ENCODE measurements at regions not wholly inside any gene's neighbourhood (a gene's known extent, or its start where the extent isn't known, plus 50 kb on each side); places are given as distances from the start of the nearest gene placed in this dataset.

GRCh38 chr6:115411756-115412155, 648.9 kb downstream of the FRK start:
- no peak overlapping the region for H3K14ac ChIP-seq (ENCODE audit: low read length)
- no peak overlapping the region for H2AK5ac ChIP-seq (ENCODE audit: low read length)
- H4K12ac ChIP-seq (ENCODE audit: low read depth, low read length) = no peak overlapping the region
- no peaks in the 10 kb centered on the region for H3K9me3 ChIP-seq (ENCODE audit: insufficient read depth, low read depth, low read length)
- no peak overlapping the region for H3K4ac ChIP-seq (ENCODE audit: low read depth, low read length)
- no peak overlapping the region for H2BK120ac ChIP-seq (ENCODE audit: insufficient read depth, low read length, poor library complexity)
- no peak for DNase-seq
- no peaks in the 10 kb centered on the region for H3K79me1 ChIP-seq (ENCODE audit: low read length)
- no peaks in the 10 kb centered on the region for H3K79me2 ChIP-seq (ENCODE audit: control insufficient read depth, insufficient read depth, low read length, poor library complexity)
- H4K8ac ChIP-seq (ENCODE audit: low read depth, low read length) = no peak overlapping the region
- H3K27me3 ChIP-seq (ENCODE audit: insufficient read depth, low read length) = no peaks in the 10 kb centered on the region
- no peak overlapping the region for H2BK5ac ChIP-seq (ENCODE audit: low read depth, low read length, poor library complexity)
- H4K91ac ChIP-seq (ENCODE audit: low read depth, low read length) = no peak overlapping the region
- no peaks in the 10 kb centered on the region for H3K4me1 ChIP-seq (ENCODE audit: control insufficient read depth in 1 of 2, insufficient read depth in 2 of 2, low read length in 2 of 2)
- no peak overlapping the region for H2BK12ac ChIP-seq (ENCODE audit: low read length)
- H3K4me2 ChIP-seq (ENCODE audit: low read length) = no peak overlapping the region
- WGBS (ENCODE audit: extremely low coverage, insufficient coverage, insufficient read length) = no CpG with 5 or more reads among the region's 2 CpGs
- no peak overlapping the region for H2AFZ ChIP-seq (ENCODE audit: insufficient read depth, low read length, poor library complexity)
- no peak overlapping the region for H3K18ac ChIP-seq (ENCODE audit: low read length)
- no peak overlapping the region for H3K23ac ChIP-seq (ENCODE audit: low read length)
- no peaks in the 10 kb centered on the region for H3K36me3 ChIP-seq (ENCODE audit: control insufficient read depth in 1 of 2, insufficient read depth in 2 of 2, low read length in 2 of 2)
- H3K9ac ChIP-seq (ENCODE audit: low read length) = no peak overlapping the region
- H3K27ac ChIP-seq (ENCODE audit: low read depth, low read length) = no peak overlapping the region
- no peak overlapping the region for H3K4me3 ChIP-seq (ENCODE audit: low read depth, low read length)

GRCh38 chr6:115404446-115404845, 656.2 kb downstream of the FRK start:
- no peaks in the 10 kb centered on the region for H3K79me2 ChIP-seq (ENCODE audit: control insufficient read depth, insufficient read depth, low read length, poor library complexity)
- H4K12ac ChIP-seq (ENCODE audit: low read depth, low read length) = no peak overlapping the region
- H2AK5ac ChIP-seq (ENCODE audit: low read length) = no peak overlapping the region
- no peaks in the 10 kb centered on the region for H3K9me3 ChIP-seq (ENCODE audit: insufficient read depth, low read depth, low read length)
- H2BK12ac ChIP-seq (ENCODE audit: low read length) = no peak overlapping the region
- H3K79me1 ChIP-seq (ENCODE audit: low read length) = no peaks in the 10 kb centered on the region
- H3K14ac ChIP-seq (ENCODE audit: low read length) = no peak overlapping the region
- no peaks in the 10 kb centered on the region for H3K4me1 ChIP-seq (ENCODE audit: control insufficient read depth in 1 of 2, insufficient read depth in 2 of 2, low read length in 2 of 2)
- no peak overlapping the region for H3K18ac ChIP-seq (ENCODE audit: low read length)
- H3K9ac ChIP-seq (ENCODE audit: low read length) = no peak overlapping the region
- H3K23ac ChIP-seq (ENCODE audit: low read length) = no peak overlapping the region
- no peak overlapping the region for H3K4me2 ChIP-seq (ENCODE audit: low read length)
- no peak overlapping the region for H3K27ac ChIP-seq (ENCODE audit: low read depth, low read length)
- WGBS (ENCODE audit: extremely low coverage, insufficient coverage, insufficient read length) = no CpG with 5 or more reads among the region's 1 CpG
- no peak overlapping the region for H2BK120ac ChIP-seq (ENCODE audit: insufficient read depth, low read length, poor library complexity)
- no peak overlapping the region for H3K4ac ChIP-seq (ENCODE audit: low read depth, low read length)
- no peak overlapping the region for H2BK5ac ChIP-seq (ENCODE audit: low read depth, low read length, poor library complexity)
- no peak overlapping the region for H4K91ac ChIP-seq (ENCODE audit: low read depth, low read length)
- no peak for DNase-seq
- no peak overlapping the region for H3K4me3 ChIP-seq (ENCODE audit: low read depth, low read length)
- no peaks in the 10 kb centered on the region for H3K36me3 ChIP-seq (ENCODE audit: control insufficient read depth in 1 of 2, insufficient read depth in 2 of 2, low read length in 2 of 2)
- H4K8ac ChIP-seq (ENCODE audit: low read depth, low read length) = no peak overlapping the region
- H2AFZ ChIP-seq (ENCODE audit: insufficient read depth, low read length, poor library complexity) = no peak overlapping the region
- no peaks in the 10 kb centered on the region for H3K27me3 ChIP-seq (ENCODE audit: insufficient read depth, low read length)

GRCh38 chr6:115398607-115399006, 662.1 kb downstream of the FRK start:
- Histone ChIP-seq H4K8ac (ENCODE audit: low read depth, low read length) (no peak overlapping the region), H3K9me3 (ENCODE audit: insufficient read depth, low read depth, low read length) (no peaks in the 10 kb centered on the region), H3K4me3 (ENCODE audit: low read depth, low read length) (no peak overlapping the region), H3K9ac (ENCODE audit: low read length) (no peak overlapping the region), H4K12ac (ENCODE audit: low read depth, low read length) (no peak overlapping the region), H3K27ac (ENCODE audit: low read depth, low read length) (no peak overlapping the region), H2AFZ (ENCODE audit: insufficient read depth, low read length, poor library complexity) (no peak overlapping the region), H3K36me3 (ENCODE audit: control insufficient read depth in 1 of 2, insufficient read depth in 2 of 2, low read length in 2 of 2) (no peaks in the 10 kb centered on the region), H2BK120ac (ENCODE audit: insufficient read depth, low read length, poor library complexity) (no peak overlapping the region), H3K4me2 (ENCODE audit: low read length) (no peak overlapping the region), H2AK5ac (ENCODE audit: low read length) (no peak overlapping the region), H3K79me2 (ENCODE audit: control insufficient read depth, insufficient read depth, low read length, poor library complexity) (no peaks in the 10 kb centered on the region), H3K4ac (ENCODE audit: low read depth, low read length) (no peak overlapping the region), H2BK12ac (ENCODE audit: low read length) (no peak overlapping the region), H4K91ac (ENCODE audit: low read depth, low read length) (no peak overlapping the region), H2BK5ac (ENCODE audit: low read depth, low read length, poor library complexity) (no peak overlapping the region), H3K4me1 (ENCODE audit: control insufficient read depth in 1 of 2, insufficient read depth in 2 of 2, low read length in 2 of 2) (no peaks in the 10 kb centered on the region), H3K23ac (ENCODE audit: low read length) (no peak overlapping the region), H3K27me3 (ENCODE audit: insufficient read depth, low read length) (no peaks in the 10 kb centered on the region), H3K79me1 (ENCODE audit: low read length) (no peaks in the 10 kb centered on the region), H3K14ac (ENCODE audit: low read length) (no peak overlapping the region), H3K18ac (ENCODE audit: low read length) (no peak overlapping the region)
- WGBS (ENCODE audit: extremely low coverage, insufficient coverage, insufficient read length) = no CpG with 5 or more reads among the region's 1 CpG
- DNase-seq = no peak

GRCh38 chr6:115396112-115396906, 664.4 kb downstream of the FRK start:
- no peaks in the 10 kb centered on the region for H3K9me3 ChIP-seq (ENCODE audit: insufficient read depth, low read depth, low read length)
- H3K14ac ChIP-seq (ENCODE audit: low read length) = no peak overlapping the region
- no peak overlapping the region for H3K4me2 ChIP-seq (ENCODE audit: low read length)
- H3K4me1 ChIP-seq (ENCODE audit: control insufficient read depth in 1 of 2, insufficient read depth in 2 of 2, low read length in 2 of 2) = no peaks in the 10 kb centered on the region
- no peak overlapping the region for H4K8ac ChIP-seq (ENCODE audit: low read depth, low read length)
- H3K27ac ChIP-seq (ENCODE audit: low read depth, low read length) = no peak overlapping the region
- H4K12ac ChIP-seq (ENCODE audit: low read depth, low read length) = no peak overlapping the region
- no peak for DNase-seq
- no CpG with 5 or more reads among the region's 6 CpGs for WGBS (ENCODE audit: extremely low coverage, insufficient coverage, insufficient read length)
- no peak overlapping the region for H2AK5ac ChIP-seq (ENCODE audit: low read length)
- no peaks in the 10 kb centered on the region for H3K79me1 ChIP-seq (ENCODE audit: low read length)
- H3K23ac ChIP-seq (ENCODE audit: low read length) = no peak overlapping the region
- H3K9ac ChIP-seq (ENCODE audit: low read length) = no peak overlapping the region
- no peaks in the 10 kb centered on the region for H3K27me3 ChIP-seq (ENCODE audit: insufficient read depth, low read length)
- no peak overlapping the region for H2AFZ ChIP-seq (ENCODE audit: insufficient read depth, low read length, poor library complexity)
- no peak overlapping the region for H3K4me3 ChIP-seq (ENCODE audit: low read depth, low read length)
- no peaks in the 10 kb centered on the region for H3K79me2 ChIP-seq (ENCODE audit: control insufficient read depth, insufficient read depth, low read length, poor library complexity)
- no peak overlapping the region for H2BK120ac ChIP-seq (ENCODE audit: insufficient read depth, low read length, poor library complexity)
- H2BK12ac ChIP-seq (ENCODE audit: low read length) = no peak overlapping the region
- no peak overlapping the region for H3K4ac ChIP-seq (ENCODE audit: low read depth, low read length)
- H2BK5ac ChIP-seq (ENCODE audit: low read depth, low read length, poor library complexity) = no peak overlapping the region
- no peaks in the 10 kb centered on the region for H3K36me3 ChIP-seq (ENCODE audit: control insufficient read depth in 1 of 2, insufficient read depth in 2 of 2, low read length in 2 of 2)
- no peak overlapping the region for H4K91ac ChIP-seq (ENCODE audit: low read depth, low read length)
- no peak overlapping the region for H3K18ac ChIP-seq (ENCODE audit: low read length)
